H1 (cell line): ENCODE measurements at regions not wholly inside any gene's neighbourhood (a gene's known extent, or its start where the extent isn't known, plus 50 kb on each side); places are given as distances from the start of the nearest gene placed in this dataset.

ENCODE experiments used
- CTCF ChIA-PET: fragments of 300-600 bp; sonication (Branson Sonifier 250); formaldehyde crosslinking; loops from one replicate; lab custom pipeline; 2021; ENCODE audit not compliant: partially characterized antibody; lab: Charles Lee
- POLR2A ChIA-PET: fragments of 300-600 bp; sonication (Branson Sonifier 250); formaldehyde crosslinking; loops from one replicate; lab custom pipeline; 2021; ENCODE audit warnings: inconsistent platforms; ENCODE audit not compliant: partially characterized antibody; lab: Charles Lee
- DNase-seq, 2 experiments: peaks; one replicate each; pipeline versions ENCODE4 v3.0.0 to v3.0.0-alpha.2; 2010 to 2022; ENCODE audit warnings: low spot score in 2 of 2, low read depth in 1 of 2, mixed read lengths in 1 of 2
- FAIRE-seq: peaks from 2 replicates; lab custom pipeline; 2011; peaks lifted over from hg19 to GRCh38; lab: Jason Lieb, UNC
- H2AFZ ChIP-seq: 2 replicates; pipeline ENCODE4 v1.8.1; 2012; ENCODE audit warnings: low read length, inconsistent platforms
- H2AK5ac ChIP-seq: 2 replicates; pipeline ENCODE4 v1.6.1; 2013; ENCODE audit warnings: low read depth, low read length
- H2BK120ac ChIP-seq: replicated peaks from 2 replicates; pipeline ENCODE3; 2013; ENCODE audit warnings: low read depth, low read length, inconsistent platforms
- H2BK12ac ChIP-seq: 2 replicates; pipeline ENCODE4 v1.6.1; 2013; ENCODE audit warnings: low read depth, low read length
- H2BK15ac ChIP-seq: 2 replicates; pipeline ENCODE4 v1.6.1; 2013; ENCODE audit warnings: low read length
- H2BK20ac ChIP-seq: 2 replicates; pipeline ENCODE4 v1.6.1; 2013; ENCODE audit warnings: low read length
- H2BK5ac ChIP-seq: 2 replicates; pipeline ENCODE4 v1.6.1; 2013; ENCODE audit warnings: low read depth, low read length
- H3K14ac ChIP-seq: 2 replicates; pipeline ENCODE4 v1.6.1; 2013; ENCODE audit warnings: inconsistent platforms; ENCODE audit not compliant: insufficient read length
- H3K18ac ChIP-seq: 2 replicates; pipeline ENCODE4 v1.6.1; 2013; ENCODE audit warnings: low read length; ENCODE audit errors: extremely low read depth
- H3K23ac ChIP-seq: 2 replicates; pipeline ENCODE4 v1.6.1; 2013; ENCODE audit warnings: inconsistent platforms; ENCODE audit not compliant: insufficient read length
- H3K23me2 ChIP-seq: 2 replicates; pipeline ENCODE4 v1.6.1; 2013; ENCODE audit warnings: low read depth, low read length
- H3K27ac ChIP-seq: 2 replicates; pipeline ENCODE4 v1.6.1; 2011; ENCODE audit warnings: low read depth, low read length, inconsistent platforms
- H3K27me3 ChIP-seq, 4 experiments: replicated peaks in 1 of 4; 1 replicate in 1 of 4; 2 replicates in 3 of 4; pipeline versions ENCODE4 v1.6.1 to v1.8.1; 2011 to 2013; ENCODE audit warnings: low read length in 3 of 4, mild to moderate bottlenecking in 3 of 4, inconsistent platforms in 2 of 4, mixed read lengths in 2 of 4, moderate library complexity in 1 of 4; ENCODE audit not compliant: control insufficient read depth in 3 of 4, insufficient read depth in 3 of 4; ENCODE audit errors: extremely low read depth in 1 of 4
- H3K36me3 ChIP-seq, 4 experiments: 2 replicates each; pipeline versions ENCODE4 v1.6.1 to v1.8.1; 2011 to 2013; ENCODE audit warnings: mild to moderate bottlenecking in 4 of 4, low read length in 3 of 4, moderate library complexity in 2 of 4, control low read depth in 1 of 4, inconsistent platforms in 1 of 4; ENCODE audit not compliant: insufficient read depth in 4 of 4, control insufficient read depth in 2 of 4
- H3K4ac ChIP-seq: replicated peaks from 2 replicates; pipeline ENCODE3; 2013; ENCODE audit warnings: low read length, low read depth, mixed read lengths, inconsistent platforms; ENCODE audit not compliant: insufficient read length
- H3K4me1 ChIP-seq, 4 experiments: replicated peaks in 1 of 4; 1 replicate in 1 of 4; 2 replicates in 3 of 4; pipeline versions ENCODE4 v1.6.1 to v1.8.1; 2011 to 2013; ENCODE audit warnings: low read length in 3 of 4, inconsistent platforms in 2 of 4, mixed read lengths in 1 of 4; ENCODE audit not compliant: insufficient read depth in 4 of 4, control insufficient read depth in 3 of 4
- H3K4me2 ChIP-seq, 2 experiments: 2 replicates each; pipeline versions ENCODE4 v1.6.1 to v1.8.1; 2011 to 2013; ENCODE audit warnings: low read depth in 2 of 2, low read length in 2 of 2, control low read depth in 1 of 2, inconsistent platforms in 1 of 2, mild to moderate bottlenecking in 1 of 2; ENCODE audit not compliant: insufficient read depth in 1 of 2
- H3K4me3 ChIP-seq, 4 experiments: fragments of 200-600, 300-600 bp in 1 of 4; sonication (generic), shearing (Covaris generic), sonication (Bioruptor Twin) in 1 of 4; 2 replicates each; pipeline versions ENCODE4 v1.5.1 to v1.8.1; 2011 to 2016; ENCODE audit warnings: low read length in 4 of 4, low read depth in 3 of 4, control low read depth in 2 of 4, inconsistent platforms in 2 of 4, mild to moderate bottlenecking in 2 of 4, mixed read lengths in 1 of 4, moderate library complexity in 1 of 4; ENCODE audit not compliant: insufficient read depth in 2 of 4; ENCODE audit errors: extremely low read depth in 1 of 4
- H3K56ac ChIP-seq: replicated peaks from 2 replicates; pipeline ENCODE3; 2013; ENCODE audit warnings: low read depth, mild to moderate bottlenecking, mixed read lengths, low read length, inconsistent platforms; ENCODE audit not compliant: insufficient read length
- H3K79me1 ChIP-seq: 2 replicates; pipeline ENCODE4 v1.6.1; 2013; ENCODE audit warnings: low read depth, low read length, control low read depth
- H3K79me2 ChIP-seq, 2 experiments: 2 replicates each; pipeline versions ENCODE4 v1.6.1 to v1.8.1; 2012 to 2013; ENCODE audit warnings: low read length in 2 of 2, mild to moderate bottlenecking in 2 of 2, inconsistent platforms in 1 of 2; ENCODE audit not compliant: insufficient read depth in 2 of 2, control insufficient read depth in 1 of 2
- H3K9ac ChIP-seq, 4 experiments: replicated peaks in 1 of 4; 1 replicate in 1 of 4; 2 replicates in 3 of 4; pipeline versions ENCODE4 v1.6.1 to v1.8.1; 2011 to 2013; ENCODE audit warnings: low read depth in 3 of 4, low read length in 3 of 4, control low read depth in 2 of 4, mild to moderate bottlenecking in 2 of 4, moderate library complexity in 2 of 4, inconsistent platforms in 1 of 4; ENCODE audit errors: extremely low read depth in 1 of 4
- H3K9me3 ChIP-seq, 2 experiments: 2 replicates each; pipeline versions ENCODE4 v1.6.1 to v1.8.1; 2012 to 2013; ENCODE audit warnings: mild to moderate bottlenecking in 2 of 2, moderate library complexity in 2 of 2, control low read depth in 1 of 2, inconsistent platforms in 1 of 2, low read depth in 1 of 2, low read length in 1 of 2, mixed read lengths in 1 of 2; ENCODE audit not compliant: insufficient read depth in 2 of 2
- H4K20me1 ChIP-seq, 2 experiments: replicated peaks in 1 of 2; 2 replicates each; pipeline versions ENCODE3 to v1.8.1; 2011 to 2013; ENCODE audit warnings: inconsistent platforms in 2 of 2, low read length in 2 of 2, mild to moderate bottlenecking in 1 of 2; ENCODE audit not compliant: insufficient read depth in 2 of 2, control insufficient read depth in 1 of 2
- H4K5ac ChIP-seq: 2 replicates; pipeline ENCODE4 v1.6.1; 2013; ENCODE audit warnings: low read length, low read depth, mixed read lengths, inconsistent platforms; ENCODE audit not compliant: insufficient read length
- H4K8ac ChIP-seq: 2 replicates; pipeline ENCODE4 v1.8.0; 2013; ENCODE audit warnings: mild to moderate bottlenecking, moderate library complexity, low read length, inconsistent platforms; ENCODE audit not compliant: insufficient read depth; ENCODE audit errors: extremely low read depth
- H4K91ac ChIP-seq: replicated peaks from 2 replicates; pipeline ENCODE3; 2013; ENCODE audit warnings: low read length, mixed read lengths, inconsistent platforms; ENCODE audit not compliant: insufficient read length
- CHD2 ChIP-seq: IDR thresholded peaks from 2 replicates; pipeline ENCODE4 v1.6.1; 2012; ENCODE audit warnings: low read length, improper control_type of control experiment
- EGR1 ChIP-seq: IDR thresholded peaks from 2 replicates; pipeline ENCODE4 v1.6.1; 2011; ENCODE audit warnings: low read depth, low read length, borderline replicate concordance
- FOSL1 ChIP-seq: IDR thresholded peaks from 2 replicates; pipeline ENCODE4 v1.6.1; 2011; ENCODE audit warnings: mild to moderate bottlenecking, low read depth, low read length, moderate library complexity; ENCODE audit not compliant: insufficient read depth
- GTF2F1 ChIP-seq: IDR thresholded peaks from 2 replicates; pipeline ENCODE4 v1.6.1; 2012; ENCODE audit warnings: low read depth, low read length, improper control_type of control experiment, borderline replicate concordance
- KDM4A ChIP-seq: IDR thresholded peaks from one replicate; pipeline ENCODE4 v1.7.1; 2012; ENCODE audit warnings: low read depth, mild to moderate bottlenecking, moderate library complexity, low read length, inconsistent platforms; ENCODE audit not compliant: severe bottlenecking
- POLR2A ChIP-seq, 2 experiments: IDR thresholded peaks; 1 replicate in 1 of 2; 2 replicates in 1 of 2; pipeline ENCODE4 v1.6.1; 2011; ENCODE audit warnings: low read depth in 2 of 2, low read length in 2 of 2, mild to moderate bottlenecking in 2 of 2; ENCODE audit errors: control extremely low read depth in 1 of 2
- RBBP5 ChIP-seq: IDR thresholded peaks from 2 replicates; pipeline ENCODE4 v1.7.1; 2012; ENCODE audit warnings: low read depth, mild to moderate bottlenecking, inconsistent platforms, low read length, moderate library complexity, borderline replicate concordance
- SP4 ChIP-seq: IDR thresholded peaks from 2 replicates; pipeline ENCODE4 v1.6.1; 2012; ENCODE audit warnings: low read length, inconsistent platforms
- TAF1 ChIP-seq: IDR thresholded peaks from 2 replicates; pipeline ENCODE4 v1.6.1; 2011; ENCODE audit warnings: mild to moderate bottlenecking, low read depth, low read length
- TBP ChIP-seq: IDR thresholded peaks from 2 replicates; pipeline ENCODE4 v1.6.1; 2011; ENCODE audit warnings: low read depth, low read length, improper control_type of control experiment
- TCF12 ChIP-seq: IDR thresholded peaks from 2 replicates; pipeline ENCODE4 v1.6.1; 2011; ENCODE audit warnings: low read depth, mild to moderate bottlenecking, low read length
- WGBS, 2 experiments: shearing (Covaris generic) in 1 of 2; methylation state at CpG; one replicate each; pipeline versions ENCODE4 v1.1.6 to v1.1.7; 2013 to 2015; ENCODE audit warnings: low lambda C conversion rate in 2 of 2, mixed read lengths in 2 of 2, inconsistent platforms in 1 of 2, low coverage in 1 of 2, missing lambda C conversion rate in 1 of 2; ENCODE audit not compliant: insufficient replicate concordance in 2 of 2, insufficient coverage in 1 of 2, insufficient read length in 1 of 2; ENCODE audit errors: extremely low coverage in 1 of 2, missing lambda C conversion rate in 1 of 2; 5-methylcytosine and 5-hydroxymethylcytosine counted together
- TF ChIP-seq, protein P1 (sequence below): IDR thresholded peaks from 2 replicates; pipeline ENCODE4 v1.6.1; 2012; ENCODE audit warnings: inconsistent platforms
- TF ChIP-seq, protein P2 (sequence below): IDR thresholded peaks from 2 replicates; pipeline ENCODE4 v1.6.1; 2012; ENCODE audit warnings: inconsistent platforms
- TF ChIP-seq, protein P3 (sequence below): IDR thresholded peaks from 2 replicates; pipeline ENCODE4 v1.6.1; 2012; ENCODE audit warnings: low read length, inconsistent platforms

DNA sequence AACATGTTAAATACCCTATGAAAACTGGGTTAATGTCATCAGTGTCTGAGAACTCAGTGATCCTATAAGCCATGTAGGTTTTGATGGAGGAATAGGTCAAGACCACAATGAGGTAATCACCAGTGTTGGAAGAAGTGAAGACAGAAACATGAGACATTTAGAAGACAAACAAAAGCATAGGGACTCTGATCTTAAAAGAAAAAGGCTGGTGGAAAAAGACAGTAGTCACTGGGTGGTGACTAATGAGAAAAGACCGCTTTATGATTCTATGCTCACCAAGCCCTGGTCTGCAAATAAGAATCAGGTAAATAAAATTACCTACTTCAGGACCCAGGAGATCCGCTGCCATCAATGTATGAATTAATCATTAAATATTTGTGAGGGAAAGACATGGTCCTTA lies 271.9 kb downstream of the GPD2 start:
- WGBS, 2 experiments = 88% methylated on average over 2 of the region's 2 CpGs; no CpG with 5 or more reads in 1 of the 2 experiments
- H2BK12ac ChIP-seq = no peak overlapping the region
- TF ChIP-seq TCF12 = no peak
- TF ChIP-seq, protein P1, sequence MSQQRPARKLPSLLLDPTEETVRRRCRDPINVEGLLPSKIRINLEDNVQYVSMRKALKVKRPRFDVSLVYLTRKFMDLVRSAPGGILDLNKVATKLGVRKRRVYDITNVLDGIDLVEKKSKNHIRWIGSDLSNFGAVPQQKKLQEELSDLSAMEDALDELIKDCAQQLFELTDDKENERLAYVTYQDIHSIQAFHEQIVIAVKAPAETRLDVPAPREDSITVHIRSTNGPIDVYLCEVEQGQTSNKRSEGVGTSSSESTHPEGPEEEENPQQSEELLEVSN = no peak
- no peak for TF ChIP-seq RBBP5
- no peak for TF ChIP-seq SP4
- TF ChIP-seq KDM4A = no peak
- no peak for TF ChIP-seq FOSL1
- TF ChIP-seq, protein P2, sequence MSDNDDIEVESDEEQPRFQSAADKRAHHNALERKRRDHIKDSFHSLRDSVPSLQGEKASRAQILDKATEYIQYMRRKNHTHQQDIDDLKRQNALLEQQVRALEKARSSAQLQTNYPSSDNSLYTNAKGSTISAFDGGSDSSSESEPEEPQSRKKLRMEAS = no peak
- TF ChIP-seq EGR1 = no peak
- no peak for TF ChIP-seq TAF1
- no peak for TF ChIP-seq CHD2
- TF ChIP-seq, protein P3, sequence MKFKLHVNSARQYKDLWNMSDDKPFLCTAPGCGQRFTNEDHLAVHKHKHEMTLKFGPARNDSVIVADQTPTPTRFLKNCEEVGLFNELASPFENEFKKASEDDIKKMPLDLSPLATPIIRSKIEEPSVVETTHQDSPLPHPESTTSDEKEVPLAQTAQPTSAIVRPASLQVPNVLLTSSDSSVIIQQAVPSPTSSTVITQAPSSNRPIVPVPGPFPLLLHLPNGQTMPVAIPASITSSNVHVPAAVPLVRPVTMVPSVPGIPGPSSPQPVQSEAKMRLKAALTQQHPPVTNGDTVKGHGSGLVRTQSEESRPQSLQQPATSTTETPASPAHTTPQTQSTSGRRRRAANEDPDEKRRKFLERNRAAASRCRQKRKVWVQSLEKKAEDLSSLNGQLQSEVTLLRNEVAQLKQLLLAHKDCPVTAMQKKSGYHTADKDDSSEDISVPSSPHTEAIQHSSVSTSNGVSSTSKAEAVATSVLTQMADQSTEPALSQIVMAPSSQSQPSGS = no peak
- TF ChIP-seq POLR2A (IDR thresholded peaks at IDR 0.05; ENCODE audit: control extremely low read depth in 1 of 2, low read depth in 2 of 2, low read length in 2 of 2) = no peak
- no peak for TF ChIP-seq GTF2F1
- TF ChIP-seq TBP = no peak

More for the DNA sequence above, 271.9 kb downstream of the GPD2 start:
- Histone ChIP-seq H3K4me2 (no peak overlapping the region), H3K4ac (no peak overlapping the region), H3K36me3 (no peaks in the 10 kb centered on the region), H3K27me3 (no peaks in the 10 kb centered on the region), H3K9me3 (no peaks in the 10 kb centered on the region), H3K14ac (no peak overlapping the region), H3K27ac (no peak overlapping the region), H2BK120ac (no peak overlapping the region), H4K91ac (no peak overlapping the region), H3K4me1 (peaks cover 0 to 5% (median 0%) of the 10 kb centered on the region in 4 experiments; a peak in 1 of 7 replicates), H3K79me2 (no peaks in the 10 kb centered on the region), H3K23me2 (no peaks in the 10 kb centered on the region), H4K20me1 (no peaks in the 10 kb centered on the region), H3K23ac (no peak overlapping the region), H3K4me3 (no peak overlapping the region), H3K79me1 (no peaks in the 10 kb centered on the region), H2BK20ac (no peak overlapping the region), H2BK5ac (no peak overlapping the region), H2AFZ (no peak overlapping the region), H2BK15ac (no peak overlapping the region), H3K18ac (no peak overlapping the region), H3K9ac (no peak overlapping the region), H4K5ac (no peak overlapping the region), H2AK5ac (no peak overlapping the region), H4K8ac (no peak overlapping the region), H3K56ac (no peak overlapping the region)
- DNase-seq = no peak
- CTCF ChIA-PET = no interaction called here
- no peak for FAIRE-seq
- POLR2A ChIA-PET = no interaction called here
